OCI-LY3 (cell line): ENCODE measurements at regions not wholly inside any gene's neighbourhood (a gene's known extent, or its start where the extent isn't known, plus 50 kb on each side); places are given as distances from the start of the nearest gene placed in this dataset.

Experiments
- H2AFZ ChIP-seq: fragments of 200-600, 300-600 bp; shearing (Covaris generic); 2 replicates; pipeline ENCODE4 v1.6.0; 2014; ENCODE audit warnings: antibody characterized with exemption, low read depth, low read length
- H3K27ac ChIP-seq: fragments of 200-600, 300-600 bp; sonication (generic); 2 replicates; pipeline ENCODE4 v1.5.1; 2014; ENCODE audit warnings: mild to moderate bottlenecking, low read length, moderate library complexity, mixed read lengths
- H3K27me3 ChIP-seq: fragments of 200-600, 300-600 bp; sonication (generic); 2 replicates; pipeline ENCODE4 v1.6.1; 2014; ENCODE audit warnings: low read depth, low read length, mixed read lengths
- H3K36me3 ChIP-seq: fragments of 200-600, 300-600 bp; sonication (generic); replicated peaks from 2 replicates; pipeline ENCODE3; 2014; ENCODE audit warnings: low read depth, low read length, mixed read lengths
- H3K4me1 ChIP-seq: fragments of 300-600, 200-600 bp; sonication (generic); 2 replicates; pipeline ENCODE4 v1.6.1; 2014; ENCODE audit warnings: low read length, mixed read lengths
- H3K4me2 ChIP-seq: fragments of 200-600, 300-600 bp; sonication (generic); 2 replicates; pipeline ENCODE4 v1.6.1; 2014; ENCODE audit warnings: low read length, mixed read lengths
- H3K4me3 ChIP-seq: fragments of 300-600, 200-600 bp; sonication (generic); 2 replicates; pipeline ENCODE4 v1.5.1; 2014; ENCODE audit warnings: antibody characterized with exemption, mild to moderate bottlenecking, low read length, moderate library complexity
- H3K79me2 ChIP-seq: fragments of 300-600, 200-600 bp; shearing (Covaris generic); 2 replicates; pipeline ENCODE4 v1.6.1; 2014; ENCODE audit warnings: mild to moderate bottlenecking, low read length, mixed read lengths
- H3K9ac ChIP-seq: fragments of 300-600, 200-600 bp; shearing (Covaris generic); 2 replicates; pipeline ENCODE4 v1.6.0; 2014; ENCODE audit warnings: mild to moderate bottlenecking, low read length, moderate library complexity
- H3K9me3 ChIP-seq: fragments of 200-600, 300-600 bp; shearing (Covaris generic); 2 replicates; pipeline ENCODE4 v1.6.1; 2014; ENCODE audit warnings: low read length, mixed read lengths; ENCODE audit not compliant: insufficient read depth
- H4K20me1 ChIP-seq: fragments of 200-600, 300-600 bp; sonication (generic); 2 replicates; pipeline ENCODE4 v1.6.1; 2016; ENCODE audit warnings: low read length, mixed read lengths; ENCODE audit not compliant: insufficient read depth
- EZH2phosphoT487 ChIP-seq: fragments of 200-600 bp; shearing (Covaris generic); IDR thresholded peaks from 2 replicates; pipeline ENCODE4 v1.6.1; 2018; ENCODE audit warnings: antibody characterized with exemption, mixed run types, low read depth
- TF ChIP-seq, protein P1 (sequence below): fragments of 200-600, 300-600 bp; sonication (generic); IDR thresholded peaks from 2 replicates; pipeline ENCODE4 v1.5.1; 2014; ENCODE audit warnings: antibody characterized with exemption, low read length, low read depth

DNA sequence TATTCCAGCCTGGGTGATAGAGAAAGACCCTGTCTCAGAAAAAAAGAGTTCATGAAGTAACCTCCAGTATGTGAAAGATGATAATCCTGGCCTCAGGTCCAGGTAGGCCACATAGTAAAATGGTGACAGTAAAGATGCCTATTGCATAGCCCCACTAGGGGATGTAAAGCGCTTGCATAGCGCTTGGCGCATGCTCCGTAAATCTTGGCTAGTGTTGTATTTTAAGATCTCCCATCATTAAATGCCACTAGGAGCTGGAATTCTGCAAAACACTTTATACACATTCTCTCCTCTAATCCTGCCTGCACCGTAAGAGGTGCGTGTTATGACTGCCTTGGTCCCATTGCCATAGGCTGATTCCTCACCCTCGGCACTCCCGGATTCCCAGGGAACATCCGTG, 153.6 kb downstream of the TFCP2L1 start:
- Histone ChIP-seq H3K4me3 (no peak overlapping the region), H3K9ac (no peak overlapping the region), H3K9me3 (no peaks in the 10 kb centered on the region), H3K79me2 (no peaks in the 10 kb centered on the region), H2AFZ (no peak overlapping the region), H3K36me3 (no peaks in the 10 kb centered on the region), H3K4me2 (no peak overlapping the region), H3K27ac (no peak overlapping the region), H4K20me1 (no peaks in the 10 kb centered on the region), H3K4me1 (no peaks in the 10 kb centered on the region), H3K27me3 (no peaks in the 10 kb centered on the region)
- TF ChIP-seq, protein P1, sequence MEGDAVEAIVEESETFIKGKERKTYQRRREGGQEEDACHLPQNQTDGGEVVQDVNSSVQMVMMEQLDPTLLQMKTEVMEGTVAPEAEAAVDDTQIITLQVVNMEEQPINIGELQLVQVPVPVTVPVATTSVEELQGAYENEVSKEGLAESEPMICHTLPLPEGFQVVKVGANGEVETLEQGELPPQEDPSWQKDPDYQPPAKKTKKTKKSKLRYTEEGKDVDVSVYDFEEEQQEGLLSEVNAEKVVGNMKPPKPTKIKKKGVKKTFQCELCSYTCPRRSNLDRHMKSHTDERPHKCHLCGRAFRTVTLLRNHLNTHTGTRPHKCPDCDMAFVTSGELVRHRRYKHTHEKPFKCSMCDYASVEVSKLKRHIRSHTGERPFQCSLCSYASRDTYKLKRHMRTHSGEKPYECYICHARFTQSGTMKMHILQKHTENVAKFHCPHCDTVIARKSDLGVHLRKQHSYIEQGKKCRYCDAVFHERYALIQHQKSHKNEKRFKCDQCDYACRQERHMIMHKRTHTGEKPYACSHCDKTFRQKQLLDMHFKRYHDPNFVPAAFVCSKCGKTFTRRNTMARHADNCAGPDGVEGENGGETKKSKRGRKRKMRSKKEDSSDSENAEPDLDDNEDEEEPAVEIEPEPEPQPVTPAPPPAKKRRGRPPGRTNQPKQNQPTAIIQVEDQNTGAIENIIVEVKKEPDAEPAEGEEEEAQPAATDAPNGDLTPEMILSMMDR: no peak
- no peak for TF ChIP-seq EZH2phosphoT487

DNA sequence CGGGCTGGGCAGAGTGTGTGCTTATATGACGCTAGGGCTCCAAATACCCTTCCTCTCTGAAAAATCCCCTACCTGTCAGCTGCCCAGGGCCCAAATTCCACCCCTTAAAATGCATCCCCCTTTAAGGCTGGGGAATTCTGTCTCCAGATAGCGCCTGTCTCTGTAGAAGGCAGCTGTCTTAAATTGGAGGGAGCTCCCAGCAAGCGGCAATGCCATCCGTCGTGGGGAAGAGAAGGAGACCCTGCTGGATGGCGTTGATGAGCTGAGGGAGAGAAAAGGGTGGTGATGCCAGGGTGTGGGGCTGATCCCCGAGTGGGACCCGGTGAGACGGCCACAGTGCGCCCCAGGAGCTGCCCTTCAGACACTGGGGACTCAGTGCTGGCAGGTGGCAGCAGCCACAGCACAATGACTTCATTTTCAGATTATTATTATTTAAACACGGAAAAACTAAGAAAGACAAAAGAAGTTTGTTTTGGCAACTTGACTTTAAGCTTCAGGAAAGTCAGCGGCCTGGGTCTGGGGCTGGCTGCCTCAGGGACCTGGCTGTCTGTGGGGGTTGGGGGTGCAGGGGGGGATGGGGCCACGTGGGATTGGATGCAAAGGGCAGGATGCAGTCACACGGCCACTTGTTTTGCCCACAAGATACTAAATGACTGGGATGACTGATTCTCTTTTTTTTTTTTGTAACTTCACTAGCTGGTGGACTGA, 152.8 kb downstream of the TFCP2L1 start:
- Histone ChIP-seq H3K4me1 (no peaks in the 10 kb centered on the region), H3K9me3 (no peaks in the 10 kb centered on the region), H3K9ac (no peak overlapping the region), H3K4me2 (no peak overlapping the region), H3K27me3 (no peaks in the 10 kb centered on the region), H3K4me3 (no peak overlapping the region), H3K79me2 (no peaks in the 10 kb centered on the region), H3K27ac (no peak overlapping the region), H2AFZ (no peak overlapping the region), H4K20me1 (no peaks in the 10 kb centered on the region), H3K36me3 (no peaks in the 10 kb centered on the region)
- TF ChIP-seq, protein P1: no peak
- TF ChIP-seq EZH2phosphoT487: no peak

DNA sequence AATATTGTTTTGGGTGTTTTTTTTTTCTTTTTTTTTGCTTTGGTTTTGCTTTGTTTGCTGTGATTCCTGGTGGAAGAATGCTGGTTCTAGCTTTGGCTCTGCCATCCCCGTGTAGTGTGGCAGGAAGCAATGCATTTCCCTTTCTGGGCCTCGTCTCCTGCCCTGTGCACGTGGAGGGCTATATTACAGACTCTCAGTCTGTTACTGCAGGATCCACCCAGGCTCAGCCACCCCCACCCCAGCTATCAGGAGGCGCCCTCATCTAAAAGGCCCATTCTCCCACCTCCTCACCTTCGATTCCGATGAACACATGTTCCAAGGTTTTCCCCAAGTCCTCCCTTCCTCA, 152.3 kb downstream of the TFCP2L1 start:
- no peaks in the 10 kb centered on the region for H3K79me2 ChIP-seq
- H3K4me1 ChIP-seq: no peaks in the 10 kb centered on the region
- TF ChIP-seq EZH2phosphoT487: no peak
- TF ChIP-seq, protein P1: no peak
- H3K9ac ChIP-seq: no peak overlapping the region
- no peak overlapping the region for H2AFZ ChIP-seq
- no peaks in the 10 kb centered on the region for H3K36me3 ChIP-seq
- H4K20me1 ChIP-seq: no peaks in the 10 kb centered on the region
- no peaks in the 10 kb centered on the region for H3K9me3 ChIP-seq
- no peak overlapping the region for H3K4me2 ChIP-seq
- H3K4me3 ChIP-seq: no peak overlapping the region
- 0 out of 2 replicates have a peak, but pooled peaks cover 4% of the 10 kb centered on the region for H3K27me3 ChIP-seq
- no peak overlapping the region for H3K27ac ChIP-seq

DNA sequence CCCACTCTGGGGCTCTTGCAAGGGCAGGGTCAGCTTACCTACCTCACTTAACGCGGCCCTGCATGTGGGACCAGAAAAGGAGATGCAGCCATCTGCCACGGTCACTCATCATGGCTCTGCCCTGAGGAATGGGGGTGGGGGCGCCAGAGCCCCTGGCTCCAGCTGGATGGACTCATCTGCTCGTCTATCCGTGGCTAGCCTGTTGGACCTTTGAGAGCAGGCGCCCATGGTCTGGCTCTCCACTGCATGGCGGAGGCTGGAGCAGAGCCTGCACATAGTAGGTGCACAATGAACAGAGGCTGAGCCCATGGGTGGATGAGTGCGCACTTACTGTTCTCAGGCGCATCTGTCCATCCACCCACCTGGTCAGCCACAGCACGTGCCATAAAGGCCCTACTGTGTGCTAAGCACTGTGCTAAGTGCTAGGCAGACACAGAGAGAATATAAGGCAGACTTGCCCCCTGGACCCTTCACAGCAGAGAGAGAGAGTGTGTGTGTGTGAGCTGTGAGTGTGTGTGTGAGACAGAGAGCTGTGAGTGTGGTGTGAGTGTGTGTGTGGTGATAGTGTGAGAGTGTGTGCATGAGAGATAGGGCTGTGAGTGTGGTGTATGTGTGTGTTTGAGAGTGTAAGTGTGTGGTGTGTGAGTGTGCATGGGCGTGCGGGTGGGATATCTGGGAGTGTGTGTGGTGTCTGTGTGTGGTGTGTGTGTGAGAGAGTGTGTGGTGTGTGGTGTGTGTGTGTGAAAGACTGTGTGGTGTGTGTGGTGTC, 151.3 kb downstream of the TFCP2L1 start:
- Histone ChIP-seq H3K9ac (no peak overlapping the region), H3K27me3 (0 out of 2 replicates have a peak, but pooled peaks cover 6% of the 10 kb centered on the region)

More for the DNA sequence above, 151.3 kb downstream of the TFCP2L1 start:
- H3K79me2 ChIP-seq: no peaks in the 10 kb centered on the region
- no peaks in the 10 kb centered on the region for H3K9me3 ChIP-seq
- no peak overlapping the region for H3K27ac ChIP-seq
- H3K4me2 ChIP-seq: no peak overlapping the region
- no peaks in the 10 kb centered on the region for H3K36me3 ChIP-seq
- no peaks in the 10 kb centered on the region for H4K20me1 ChIP-seq
- no peaks in the 10 kb centered on the region for H3K4me1 ChIP-seq
- TF ChIP-seq, protein P1: no peak
- TF ChIP-seq EZH2phosphoT487: no peak
- H2AFZ ChIP-seq: no peak overlapping the region
- no peak overlapping the region for H3K4me3 ChIP-seq
